Loucy (cell line): ENCODE measurements at regions not wholly inside any gene's neighbourhood (a gene's known extent, or its start where the extent isn't known, plus 50 kb on each side); places are given as distances from the start of the nearest gene placed in this dataset.

ENCODE experiments used
- EZH2phosphoT487 ChIP-seq: fragments of 200-600 bp; IDR thresholded peaks from 2 replicates; pipeline ENCODE4 v1.6.1; 2018; ENCODE audit warnings: antibody characterized with exemption, mild to moderate bottlenecking, moderate library complexity, borderline replicate concordance
- TF ChIP-seq, protein P1 (sequence below): fragments of 200-600 bp; sonication (generic); conservative IDR thresholded peaks from 2 replicates; pipeline ENCODE4 v1.5.1; 2014; ENCODE audit warnings: mild to moderate bottlenecking, antibody characterized with exemption, low read length

DNA sequence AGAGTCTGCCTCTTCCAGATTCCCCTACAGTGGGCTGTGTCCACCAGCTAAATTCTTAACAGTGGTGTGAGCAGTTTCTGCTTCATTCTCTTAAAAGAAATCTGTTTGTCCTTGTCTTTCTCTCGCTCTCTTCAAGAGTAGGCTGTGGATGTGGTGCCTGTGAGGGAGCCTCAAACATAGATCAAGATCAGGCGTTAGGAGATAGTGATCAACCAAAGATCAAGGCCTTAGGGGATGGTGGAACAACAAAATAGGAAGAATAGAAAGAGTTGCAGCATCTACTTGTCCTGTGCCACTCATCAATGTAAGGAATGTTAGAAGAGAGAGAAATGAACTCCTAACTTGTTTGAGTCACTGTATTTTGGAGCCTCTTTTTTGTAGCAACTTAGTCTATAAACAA lies 144.2 kb downstream of the AASDH start:
- TF ChIP-seq, protein P1, sequence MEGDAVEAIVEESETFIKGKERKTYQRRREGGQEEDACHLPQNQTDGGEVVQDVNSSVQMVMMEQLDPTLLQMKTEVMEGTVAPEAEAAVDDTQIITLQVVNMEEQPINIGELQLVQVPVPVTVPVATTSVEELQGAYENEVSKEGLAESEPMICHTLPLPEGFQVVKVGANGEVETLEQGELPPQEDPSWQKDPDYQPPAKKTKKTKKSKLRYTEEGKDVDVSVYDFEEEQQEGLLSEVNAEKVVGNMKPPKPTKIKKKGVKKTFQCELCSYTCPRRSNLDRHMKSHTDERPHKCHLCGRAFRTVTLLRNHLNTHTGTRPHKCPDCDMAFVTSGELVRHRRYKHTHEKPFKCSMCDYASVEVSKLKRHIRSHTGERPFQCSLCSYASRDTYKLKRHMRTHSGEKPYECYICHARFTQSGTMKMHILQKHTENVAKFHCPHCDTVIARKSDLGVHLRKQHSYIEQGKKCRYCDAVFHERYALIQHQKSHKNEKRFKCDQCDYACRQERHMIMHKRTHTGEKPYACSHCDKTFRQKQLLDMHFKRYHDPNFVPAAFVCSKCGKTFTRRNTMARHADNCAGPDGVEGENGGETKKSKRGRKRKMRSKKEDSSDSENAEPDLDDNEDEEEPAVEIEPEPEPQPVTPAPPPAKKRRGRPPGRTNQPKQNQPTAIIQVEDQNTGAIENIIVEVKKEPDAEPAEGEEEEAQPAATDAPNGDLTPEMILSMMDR, result no peak
- no peak for TF ChIP-seq EZH2phosphoT487
